GM18520 (cell line): ENCODE measurements at regions not wholly inside any gene's neighbourhood (a gene's known extent, or its start where the extent isn't known, plus 50 kb on each side); places are given as distances from the start of the nearest gene placed in this dataset.
"Not testable (repeated sequence)": the region's sequence is repeated elsewhere in the genome, so short reads cannot be mapped to it uniquely, and the experiment has no call there.

Experiments
- ATAC-seq: cut with Tn5 transposase; IDR thresholded peaks from one replicate; pipeline ENCODE4 v1.9.1; 2021; ENCODE audit not compliant: unreplicated experiment

DNA sequence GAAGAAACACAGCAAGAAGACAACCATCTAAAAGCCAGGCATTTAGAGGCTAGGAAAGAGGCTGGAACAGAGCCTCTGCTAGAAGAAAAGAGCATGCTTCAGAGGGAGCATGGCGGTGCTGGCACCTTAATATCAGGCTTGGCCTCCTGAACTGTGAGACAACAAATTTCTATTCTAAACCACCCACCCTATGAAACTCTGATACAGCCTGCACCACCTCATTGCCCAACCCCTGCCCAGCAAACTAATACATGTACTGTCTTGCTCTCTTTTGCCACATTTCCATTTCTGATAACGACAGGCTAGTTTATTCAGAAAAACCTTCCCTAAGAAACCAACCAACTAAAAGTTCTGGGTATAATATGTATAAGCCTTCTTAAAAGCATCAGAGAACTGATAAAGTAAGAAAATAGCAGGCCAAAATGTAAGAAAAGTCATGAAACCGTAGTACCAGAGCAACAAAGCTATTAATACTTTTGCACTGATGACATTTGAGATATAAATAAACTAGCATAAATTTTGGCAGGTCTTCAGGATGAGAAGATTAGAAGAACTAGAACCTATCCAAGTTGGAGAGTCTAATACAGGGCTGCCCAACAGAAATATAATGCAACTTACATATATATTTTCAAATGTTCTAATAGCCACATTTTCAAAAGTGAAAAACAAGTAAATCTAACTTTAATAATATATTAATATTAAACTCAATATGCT lies 184.7 kb upstream of the HSF2 start:
- ATAC-seq: no peak

DNA sequence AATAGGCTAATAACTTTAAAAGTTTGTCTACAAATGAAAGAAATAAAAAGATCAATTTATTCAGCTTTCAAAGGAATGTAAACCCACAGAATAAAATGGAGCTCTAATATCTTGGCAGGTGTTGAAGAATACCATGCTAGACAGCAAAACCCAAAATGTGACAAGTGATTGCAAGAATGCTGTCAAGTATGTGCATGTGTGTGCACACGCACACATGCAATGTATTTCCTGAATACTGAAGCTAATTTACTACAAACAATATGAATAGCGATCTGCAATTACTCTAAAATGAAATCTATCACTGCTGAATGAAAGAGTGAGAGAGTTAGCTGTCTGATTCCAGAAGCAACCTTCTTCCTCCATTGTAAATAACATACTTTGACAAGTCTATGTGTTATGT lies 179.2 kb upstream of the HSF2 start:
- ATAC-seq: no peak

DNA sequence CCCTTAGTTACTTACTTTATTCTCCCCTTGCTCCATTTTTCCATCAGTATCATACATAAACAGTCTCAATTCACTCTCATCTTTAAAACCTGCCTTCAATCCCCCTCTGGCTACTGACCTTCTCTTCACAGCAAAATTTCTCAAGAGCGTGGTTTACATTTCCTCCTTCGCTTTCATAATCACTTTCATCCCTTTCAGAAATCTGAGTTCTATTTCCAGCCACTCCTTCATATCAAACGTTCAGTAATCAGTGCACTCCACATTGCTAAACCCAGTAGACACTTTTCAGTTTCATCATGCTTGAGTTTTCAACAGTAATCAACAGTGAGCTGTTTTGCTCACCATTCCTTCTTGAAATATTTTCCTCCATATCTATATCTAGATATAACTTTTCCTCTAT lies 176.7 kb upstream of the HSF2 start:
- no peak for ATAC-seq

DNA sequence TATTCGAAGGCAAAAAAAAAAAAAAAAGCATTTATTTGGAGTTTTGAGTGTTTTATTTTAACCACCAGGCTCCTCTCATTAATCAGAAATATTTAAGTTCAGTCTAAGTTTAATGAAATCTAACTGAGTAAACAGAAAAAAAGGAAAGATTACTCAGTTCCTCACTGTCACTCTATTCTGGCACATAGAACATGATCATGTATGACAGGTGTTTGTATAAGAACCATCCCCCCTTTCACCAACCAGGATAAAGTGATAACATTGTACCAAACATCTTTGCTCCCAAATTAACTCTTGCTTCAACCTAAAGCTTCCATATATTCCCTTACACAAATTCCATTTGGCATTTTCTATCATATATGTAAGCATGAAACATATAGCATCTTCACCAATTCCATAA lies 176.2 kb upstream of the HSF2 start:
- no peak for ATAC-seq

DNA sequence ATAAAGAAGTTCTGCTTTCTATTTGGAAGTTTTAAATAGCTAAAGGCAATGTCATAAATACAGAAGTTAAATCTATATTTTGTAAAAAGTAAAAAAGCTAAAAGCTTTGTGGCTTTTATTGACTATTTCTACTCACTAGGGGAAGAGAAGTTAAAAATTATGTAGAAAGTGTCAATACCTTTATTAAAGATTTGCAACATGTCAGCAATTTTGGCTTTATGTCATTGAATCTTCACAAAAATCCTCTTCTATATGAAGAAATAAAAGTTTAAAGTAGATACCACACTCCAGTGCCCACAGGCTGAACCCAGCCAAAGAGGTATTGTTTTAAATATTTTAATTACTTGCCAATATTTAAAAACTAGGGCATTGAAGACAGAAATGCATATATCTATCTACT lies 160.6 kb upstream of the HSF2 start:
- ATAC-seq: no peak

DNA sequence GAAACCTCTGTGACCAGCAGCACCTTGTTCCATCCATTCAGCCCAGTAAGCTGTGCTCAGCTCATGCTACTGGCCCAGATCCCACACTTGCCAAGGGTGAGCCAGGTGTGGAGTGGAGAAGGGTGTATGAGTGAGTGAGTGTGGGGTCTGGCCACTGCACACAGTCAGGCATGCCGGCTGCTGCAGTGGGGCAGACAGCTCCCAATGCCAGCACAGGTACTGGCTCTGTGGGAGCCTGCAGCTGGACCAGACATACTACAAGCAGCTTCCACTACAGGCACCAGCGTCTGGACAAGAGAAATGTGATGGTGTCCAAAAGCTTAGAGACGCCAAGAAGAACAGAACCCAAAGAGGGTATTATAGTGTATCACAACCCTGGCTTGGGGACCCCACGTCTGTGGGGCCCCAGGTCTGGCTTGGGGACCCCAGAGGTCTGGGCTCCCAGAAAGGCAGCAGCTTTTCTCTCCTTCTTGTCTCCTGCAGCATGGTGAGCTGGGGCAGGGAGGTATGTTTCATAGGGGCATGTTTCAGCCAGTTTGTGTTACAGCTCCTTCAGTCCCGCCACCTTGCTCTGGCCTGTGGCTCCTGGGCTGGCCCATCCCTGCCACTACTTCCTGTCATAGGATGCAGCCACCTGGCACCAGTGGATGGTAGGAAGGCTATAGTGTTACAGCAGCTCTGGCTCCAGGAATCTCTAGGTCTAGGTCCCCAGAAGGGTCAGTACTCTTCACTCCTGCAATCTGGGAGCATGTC lies 152.4 kb upstream of the HSF2 start:
- ATAC-seq: no peak

DNA sequence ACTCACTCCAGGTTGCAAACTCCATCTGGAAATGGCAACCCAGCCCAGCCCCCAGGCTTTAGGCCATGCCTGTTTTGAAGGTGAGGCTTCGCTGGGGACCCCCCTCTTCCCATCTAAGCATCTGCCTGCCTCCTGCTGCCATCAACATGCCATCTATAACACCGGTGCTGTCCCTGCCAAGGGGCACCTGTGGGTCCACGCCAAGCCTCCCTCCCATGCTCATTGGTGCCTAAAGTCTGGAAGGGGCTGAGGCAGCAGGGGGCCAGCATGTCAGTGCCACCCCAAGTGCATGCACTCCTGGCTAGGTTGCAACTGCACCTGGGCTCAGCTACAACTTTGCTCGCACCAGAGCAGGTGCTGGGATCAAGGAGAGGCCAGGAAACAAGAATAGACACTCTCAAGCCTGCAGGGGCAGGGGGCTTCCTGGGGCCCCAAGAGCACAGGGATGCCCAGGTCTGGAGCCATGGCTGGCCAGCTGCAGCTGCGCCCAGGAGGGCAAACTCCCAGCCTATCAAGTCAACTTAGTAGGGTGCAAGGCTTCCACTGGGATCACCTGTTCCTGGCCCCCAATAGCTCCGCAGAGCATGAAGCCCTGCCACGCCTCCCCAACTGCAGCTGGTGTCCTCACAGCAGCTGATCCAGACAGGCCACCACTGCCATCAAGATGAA lies 151.3 kb upstream of the HSF2 start:
- no peak for ATAC-seq

DNA sequence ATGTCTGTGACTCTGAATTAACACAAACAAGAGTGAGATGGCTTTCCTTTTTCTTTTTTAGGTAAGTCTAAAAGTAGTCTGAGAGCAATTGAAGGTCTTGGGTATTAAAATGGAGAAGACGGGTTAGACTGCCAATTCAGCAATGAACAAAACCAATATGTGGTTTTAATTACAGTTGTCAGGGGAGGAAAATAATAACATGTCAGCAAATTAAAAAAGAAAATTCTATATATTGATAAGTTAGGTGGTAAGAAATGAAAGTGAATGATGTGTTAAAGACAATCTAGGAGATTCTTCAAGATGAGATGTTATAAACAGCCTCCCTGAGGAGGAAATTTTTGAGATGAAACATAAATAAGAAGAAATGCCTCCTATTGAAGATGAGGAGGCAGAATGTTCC lies 150.6 kb upstream of the HSF2 start:
- ATAC-seq: no peak

DNA sequence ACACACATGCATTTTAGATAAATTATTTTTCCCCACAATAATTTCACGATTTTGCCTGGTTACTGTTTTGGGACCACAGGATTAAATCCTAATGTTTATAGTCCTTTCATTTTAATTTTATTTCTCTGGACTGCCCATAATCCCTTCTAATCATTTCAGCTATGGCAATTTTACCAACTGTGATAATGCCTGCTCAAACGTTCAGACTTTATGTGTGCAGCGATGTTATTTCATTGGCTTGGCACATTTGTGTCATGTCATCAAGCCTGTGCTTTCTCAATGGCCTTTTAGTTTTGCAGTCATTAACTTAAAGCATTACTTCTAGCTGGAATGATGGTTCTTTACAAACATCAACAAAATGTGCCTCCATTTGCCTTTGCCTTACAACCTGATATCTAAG lies 140.6 kb upstream of the HSF2 start:
- ATAC-seq: no peak

DNA sequence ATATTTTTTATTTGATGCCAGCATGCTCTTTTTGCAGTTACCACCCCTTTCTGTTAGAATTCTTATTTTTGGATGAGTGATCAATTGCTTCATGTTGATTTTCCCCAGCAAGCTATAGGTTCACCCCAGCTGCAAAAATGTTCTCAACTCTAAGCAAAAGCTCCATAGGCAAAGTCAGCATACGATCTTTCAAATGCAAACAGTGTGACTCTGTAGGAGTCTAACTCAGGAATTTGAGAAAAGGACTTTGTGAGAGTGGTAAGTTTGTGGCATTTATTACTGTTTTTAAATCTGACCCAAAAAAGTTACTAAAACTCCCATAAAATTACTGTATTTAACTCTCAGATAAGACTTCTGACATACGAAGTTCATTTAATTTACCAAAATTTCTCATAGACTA lies 134.9 kb upstream of the HSF2 start:
- ATAC-seq: no peak

DNA sequence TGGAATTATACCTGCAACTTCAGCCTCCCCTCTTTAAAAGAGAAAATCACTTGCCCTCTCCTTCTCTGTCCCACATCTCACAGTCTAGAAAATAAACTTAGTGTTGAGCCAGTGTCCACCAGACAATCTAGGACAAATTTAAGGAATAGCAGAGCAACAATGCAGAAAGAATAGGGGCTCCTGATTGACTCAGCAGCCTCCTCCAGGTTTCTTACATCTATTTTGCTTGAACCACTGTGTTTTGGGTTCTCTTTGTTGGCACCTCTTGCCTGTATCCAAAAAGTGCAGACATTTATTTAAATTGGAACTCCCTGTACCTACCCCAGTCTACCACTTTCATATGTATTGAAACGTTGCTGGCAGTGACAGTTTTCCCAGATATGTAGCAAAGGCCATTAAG lies 133.7 kb upstream of the HSF2 start:
- ATAC-seq: no peak

DNA sequence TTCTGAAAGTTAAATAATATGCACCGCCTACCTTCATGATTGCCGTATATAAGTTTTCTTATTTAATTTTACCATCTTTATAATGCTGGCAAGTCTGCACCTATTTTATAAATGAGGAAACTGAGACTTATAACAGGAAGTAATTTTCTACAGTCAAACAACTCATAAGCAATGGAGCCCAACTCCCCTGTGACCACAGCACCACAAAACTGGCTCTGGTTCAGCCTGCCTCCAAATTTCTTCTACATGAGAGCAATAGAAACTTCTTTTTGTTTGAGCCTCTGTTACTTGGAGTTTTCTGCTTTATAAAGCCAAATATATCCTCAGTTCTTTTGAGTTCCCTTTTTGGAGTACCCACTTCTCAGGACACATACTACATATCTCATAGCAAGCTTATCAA lies 131.1 kb upstream of the HSF2 start:
- ATAC-seq: no peak

DNA sequence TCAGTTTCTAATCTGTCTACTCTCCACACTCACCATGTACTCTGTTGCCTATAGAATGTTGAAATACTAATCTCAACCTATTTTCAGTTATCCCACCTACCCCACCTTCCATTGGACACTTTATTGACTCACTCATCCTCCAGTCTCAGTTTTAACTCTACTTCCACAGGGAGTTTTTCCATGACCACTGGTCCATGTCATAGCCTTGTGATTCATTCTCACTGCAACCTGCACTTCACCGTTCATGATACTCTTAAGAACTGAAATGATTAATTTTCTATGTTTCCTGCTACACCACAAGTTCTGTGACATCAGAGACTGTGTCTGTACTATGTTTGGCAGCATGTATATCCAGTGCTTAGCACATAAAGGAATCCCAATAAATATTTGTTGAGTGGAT lies 122.8 kb upstream of the HSF2 start:
- ATAC-seq: no peak

DNA sequence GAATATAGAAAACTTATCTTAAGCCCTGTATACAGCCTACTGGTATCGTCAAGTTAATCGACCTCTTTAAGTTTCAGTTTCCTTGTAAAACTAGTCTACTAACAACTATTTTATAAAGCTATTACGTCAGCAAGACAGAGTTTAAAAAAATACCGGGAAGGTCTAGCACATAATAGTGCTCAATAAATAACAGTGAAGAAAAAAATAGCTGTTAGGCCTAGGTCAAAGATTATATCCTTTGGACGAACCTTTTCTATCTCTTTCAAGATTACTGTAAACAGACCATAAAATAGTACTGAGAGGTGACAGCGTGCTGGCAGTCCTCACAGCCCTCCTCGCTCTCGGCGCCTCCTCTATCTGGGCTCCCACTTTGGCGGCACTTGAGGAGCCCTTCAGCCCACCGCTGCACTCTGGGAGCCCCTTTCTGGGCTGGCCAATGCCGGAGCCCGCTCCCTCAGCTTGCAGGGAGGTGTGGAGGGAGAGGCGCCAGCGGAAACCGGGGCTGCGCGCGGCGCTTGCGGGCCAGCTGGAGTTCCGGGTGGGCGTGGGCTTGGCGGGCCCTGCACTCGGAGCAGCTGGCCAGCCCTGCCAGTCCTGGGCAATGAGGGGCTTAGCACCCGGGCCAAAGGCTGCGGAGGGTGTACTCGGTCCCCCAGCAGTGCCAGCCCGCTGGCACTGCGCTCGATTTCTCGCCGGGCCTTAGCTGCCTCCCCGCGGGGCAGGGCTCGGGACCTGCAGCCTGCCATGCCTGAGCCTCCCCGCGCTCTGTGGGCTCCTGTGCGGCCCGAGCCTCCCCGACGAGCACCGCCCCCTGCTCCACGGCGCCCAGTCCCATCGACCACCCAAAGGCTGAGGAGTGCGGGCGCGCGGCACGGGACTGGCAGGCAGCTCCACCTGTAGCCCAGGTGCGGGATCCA lies 119.1 kb upstream of the HSF2 start:
- not testable (repeated sequence) for ATAC-seq

DNA sequence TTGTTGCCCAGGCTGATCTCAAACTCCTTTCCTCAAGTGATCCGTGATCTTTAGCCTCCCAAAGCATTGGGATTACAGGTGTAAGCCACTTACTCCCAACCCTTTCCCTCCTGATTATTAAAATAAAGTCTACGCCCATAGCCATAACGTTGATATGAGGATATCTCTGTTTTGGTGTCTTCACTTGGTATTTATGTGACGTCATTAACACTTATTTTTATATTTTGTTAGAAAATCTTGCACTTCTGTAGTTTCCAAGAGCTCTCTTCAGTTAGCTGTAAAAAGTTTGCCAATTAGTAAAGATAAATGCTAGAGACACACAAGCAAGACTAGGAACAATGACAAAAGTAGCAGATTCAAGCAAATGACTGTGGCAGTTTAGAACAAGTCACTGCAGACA lies 115.6 kb upstream of the HSF2 start:
- ATAC-seq: no peak

DNA sequence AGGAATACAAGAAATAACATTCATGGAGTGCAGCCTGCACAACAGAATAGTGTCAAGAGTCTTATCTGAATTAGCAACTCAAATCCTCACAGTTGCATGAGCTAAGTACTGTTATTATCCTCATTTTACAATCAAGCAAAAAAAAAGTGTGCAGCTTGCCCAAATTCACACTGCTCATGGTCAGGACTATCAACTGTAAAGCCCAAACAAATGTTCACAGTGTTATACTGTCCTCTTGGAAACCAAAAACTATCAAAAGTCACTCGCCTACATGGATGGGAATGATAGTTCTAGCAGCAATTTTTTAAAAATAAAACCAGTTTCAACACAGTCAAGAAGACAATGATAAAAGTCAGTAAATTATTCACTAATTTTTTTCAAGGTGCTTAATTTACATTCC lies 114.6 kb upstream of the HSF2 start:
- ATAC-seq: no peak

DNA sequence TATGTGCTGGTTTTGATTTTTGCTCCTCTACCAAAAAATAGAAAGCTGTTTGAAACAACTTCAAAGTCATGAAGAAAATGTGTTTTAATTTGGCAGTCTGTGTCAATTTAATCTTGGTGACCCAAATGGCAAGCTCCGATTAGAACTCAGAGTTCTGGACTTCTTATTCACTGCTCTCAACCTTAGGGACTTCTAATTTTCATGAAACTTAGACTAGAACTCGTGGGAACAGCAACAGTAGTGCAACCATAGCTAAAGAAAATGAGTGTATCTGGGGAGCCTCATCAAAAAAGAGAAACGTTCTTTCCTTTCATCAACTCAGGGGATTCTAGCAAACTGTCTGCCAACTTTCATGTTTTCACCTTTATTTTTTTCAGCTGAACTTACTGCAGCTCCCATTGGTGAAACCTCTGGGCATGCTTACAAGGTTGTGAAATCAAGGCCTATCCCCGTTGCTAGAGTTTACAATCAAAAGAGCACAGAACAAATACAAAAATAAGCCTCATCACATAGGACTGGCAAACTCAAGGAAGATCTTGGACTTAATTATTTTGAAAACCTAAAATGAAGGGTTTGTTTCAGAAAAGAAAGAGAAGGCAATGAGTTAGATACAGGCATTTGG lies 114.0 kb upstream of the HSF2 start:
- no peak for ATAC-seq

DNA sequence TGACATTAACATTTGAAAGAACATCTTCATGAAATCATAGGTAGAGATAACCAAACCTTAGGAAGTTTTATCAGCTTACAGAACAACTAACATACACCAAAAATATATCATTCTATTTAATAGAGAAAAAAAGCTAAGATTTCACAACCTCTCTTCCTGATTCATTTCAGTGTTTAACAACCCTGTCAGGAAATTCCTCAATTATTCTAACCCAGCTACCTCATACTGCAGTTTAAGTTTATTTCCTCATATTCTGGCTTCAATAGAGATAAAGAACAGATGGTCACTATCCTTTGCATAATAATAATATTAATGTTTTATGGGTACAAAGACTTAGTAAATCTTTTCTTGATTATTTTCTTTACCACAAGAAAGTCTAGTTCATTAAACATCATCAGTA lies 112.9 kb upstream of the HSF2 start:
- no peak for ATAC-seq

DNA sequence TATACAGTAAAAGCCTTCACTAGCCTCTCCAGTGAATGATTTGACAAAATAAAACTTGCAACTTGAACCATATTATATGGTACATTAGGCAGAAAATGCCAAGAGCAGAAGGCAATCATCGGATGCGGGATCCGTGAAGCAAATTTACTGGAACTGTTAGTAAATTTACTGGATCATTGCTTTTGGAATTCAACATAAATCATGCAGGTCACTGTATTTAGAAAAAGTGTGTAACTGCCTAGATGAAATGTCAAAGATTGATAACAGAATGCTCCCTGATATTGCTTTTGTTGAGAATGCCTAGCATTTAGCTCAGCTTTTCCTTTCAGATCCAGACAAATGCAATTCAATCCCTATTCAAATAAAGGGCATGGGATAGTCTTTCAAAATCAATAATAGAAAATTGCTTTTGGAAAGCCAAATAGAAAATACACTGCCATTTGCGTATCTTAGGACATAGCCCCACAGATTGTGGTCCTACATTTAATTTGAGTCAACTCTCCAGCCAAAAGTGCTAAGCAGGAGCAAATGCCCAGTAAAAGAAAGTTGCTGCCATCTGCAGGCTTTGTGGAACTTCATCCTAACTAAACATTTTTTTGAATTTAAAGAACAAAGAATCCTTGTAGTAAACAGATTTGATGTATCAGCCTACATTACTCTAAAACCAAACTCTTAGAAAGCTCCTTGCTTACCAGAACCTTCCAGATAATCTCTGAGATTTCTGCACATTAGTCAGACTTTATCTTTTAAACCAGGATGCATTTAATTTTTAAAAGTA lies 109.5 kb upstream of the HSF2 start:
- ATAC-seq: no peak

DNA sequence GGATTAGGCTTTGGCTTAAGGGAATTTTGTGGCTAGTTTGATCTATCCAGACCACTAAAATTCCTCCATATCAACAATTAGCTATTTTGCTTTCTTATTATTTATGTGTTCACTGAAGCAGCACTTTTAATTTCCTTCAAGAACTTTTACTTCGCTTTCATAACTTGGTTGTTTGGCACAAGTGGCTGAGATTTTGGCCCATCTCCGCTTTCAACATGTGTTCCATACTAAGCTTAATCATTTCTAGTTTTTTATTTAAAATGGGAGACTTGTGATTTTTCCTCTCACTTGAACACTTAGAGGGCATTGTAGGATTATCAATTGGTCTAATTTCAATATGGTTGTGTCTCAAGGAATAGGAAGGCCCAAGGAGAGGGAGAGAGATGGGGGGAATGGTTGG lies 102.4 kb upstream of the HSF2 start:
- ATAC-seq: no peak
